ENCODE measurements at regions not wholly inside any gene's neighbourhood (a gene's known extent, or its start where the extent isn't known, plus 50 kb on each side); places are given as distances from the start of the nearest gene placed in this dataset.
A peak's percentile ranks its signal among the peaks of the same experiment; 100 is the strongest.

DNA sequence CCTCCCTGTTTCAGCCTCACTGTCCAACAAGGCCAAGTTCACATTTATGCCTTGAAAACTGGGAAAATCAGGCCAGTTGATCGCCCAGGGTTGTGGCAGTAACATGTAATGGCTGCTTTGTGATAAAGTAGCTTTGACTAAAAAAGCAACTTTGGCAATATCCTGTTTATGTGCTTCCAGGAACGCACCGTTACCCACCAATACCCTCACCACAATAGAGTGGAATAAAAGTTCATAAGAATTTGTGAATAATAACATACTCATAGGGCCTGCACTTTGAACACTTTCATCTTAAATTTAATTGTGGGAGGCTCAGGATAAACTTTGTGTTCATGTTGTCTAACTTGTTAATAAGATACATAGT is 80.7 kb upstream of the MAML3 start:
- no peak overlapping the region for H3K4me3 ChIP-seq (ENCODE audit: low read length)
- TF ChIP-seq, protein P1, sequence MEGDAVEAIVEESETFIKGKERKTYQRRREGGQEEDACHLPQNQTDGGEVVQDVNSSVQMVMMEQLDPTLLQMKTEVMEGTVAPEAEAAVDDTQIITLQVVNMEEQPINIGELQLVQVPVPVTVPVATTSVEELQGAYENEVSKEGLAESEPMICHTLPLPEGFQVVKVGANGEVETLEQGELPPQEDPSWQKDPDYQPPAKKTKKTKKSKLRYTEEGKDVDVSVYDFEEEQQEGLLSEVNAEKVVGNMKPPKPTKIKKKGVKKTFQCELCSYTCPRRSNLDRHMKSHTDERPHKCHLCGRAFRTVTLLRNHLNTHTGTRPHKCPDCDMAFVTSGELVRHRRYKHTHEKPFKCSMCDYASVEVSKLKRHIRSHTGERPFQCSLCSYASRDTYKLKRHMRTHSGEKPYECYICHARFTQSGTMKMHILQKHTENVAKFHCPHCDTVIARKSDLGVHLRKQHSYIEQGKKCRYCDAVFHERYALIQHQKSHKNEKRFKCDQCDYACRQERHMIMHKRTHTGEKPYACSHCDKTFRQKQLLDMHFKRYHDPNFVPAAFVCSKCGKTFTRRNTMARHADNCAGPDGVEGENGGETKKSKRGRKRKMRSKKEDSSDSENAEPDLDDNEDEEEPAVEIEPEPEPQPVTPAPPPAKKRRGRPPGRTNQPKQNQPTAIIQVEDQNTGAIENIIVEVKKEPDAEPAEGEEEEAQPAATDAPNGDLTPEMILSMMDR (conservative IDR thresholded peaks at IDR 0.05; ENCODE audit: low read depth, low read length): no peak
- no peak for DNase-seq (ENCODE audit: low read depth)

DNA sequence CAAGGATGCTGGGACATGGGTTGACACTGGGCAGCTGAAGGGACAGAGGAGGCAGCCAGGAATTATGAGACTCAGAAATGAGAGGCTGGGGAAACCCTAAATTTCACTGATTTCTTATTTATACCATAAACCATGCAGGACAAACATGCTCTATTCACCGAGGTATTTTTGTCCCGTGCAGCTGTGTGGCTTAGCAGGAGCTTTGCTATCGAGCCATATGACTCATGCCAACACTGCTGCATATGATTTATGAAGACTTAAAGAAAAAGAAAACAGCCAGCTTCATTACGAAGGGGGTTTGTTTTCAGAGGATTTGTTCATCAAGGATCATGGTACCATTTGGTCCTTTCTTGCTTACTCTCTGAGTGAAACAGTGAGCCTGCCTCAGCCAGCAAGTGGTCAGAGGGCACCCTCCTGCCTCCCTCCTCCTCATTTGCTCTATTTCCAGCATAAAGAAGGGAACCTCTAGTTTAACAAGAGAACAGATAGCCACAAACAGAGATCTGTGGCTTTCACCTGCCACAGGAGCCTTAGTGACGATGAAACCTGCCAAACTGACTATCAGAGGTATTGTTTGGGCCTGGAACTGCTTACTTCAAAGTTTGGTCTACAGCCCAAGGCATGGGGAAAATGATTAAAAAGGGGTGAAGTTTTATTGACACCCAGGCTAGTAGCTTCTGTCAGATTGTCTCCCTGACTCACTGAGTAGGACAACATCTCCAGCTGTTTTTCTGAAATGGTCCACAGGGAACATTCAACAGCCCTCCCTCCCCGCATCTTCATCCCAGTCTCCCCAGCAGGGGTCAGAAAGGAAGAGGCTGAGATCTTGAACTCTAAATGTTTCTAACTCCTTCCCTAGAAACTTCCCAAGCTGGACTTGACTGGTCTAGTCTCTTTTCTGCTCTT is 80.1 kb upstream of the MAML3 start:
- H3K4me3 ChIP-seq (ENCODE audit: low read length): no peak overlapping the region
- peak; percentile 88 for DNase-seq (ENCODE audit: low read depth)
- TF ChIP-seq, protein P1 (conservative IDR thresholded peaks at IDR 0.05; ENCODE audit: low read depth, low read length): no peak

- H3K4me3 ChIP-seq (ENCODE audit: low read length): no peak overlapping the region
- TF ChIP-seq, protein P1 (conservative IDR thresholded peaks at IDR 0.05; ENCODE audit: low read depth, low read length): no peak
- DNase-seq (ENCODE audit: low read depth): no peak
Observed at GRCh38 chr4:140229881-140230280, 75.9 kb upstream of the MAML3 start.

- TF ChIP-seq, protein P1 (conservative IDR thresholded peaks at IDR 0.05; ENCODE audit: low read depth, low read length): no peak
- no peak overlapping the region for H3K4me3 ChIP-seq (ENCODE audit: low read length)
- no peak for DNase-seq (ENCODE audit: low read depth)
Observed at GRCh38 chr4:140227286-140227685, 73.3 kb upstream of the MAML3 start.

GRCh38 chr4:140223056-140223810 is 69.2 kb upstream of the MAML3 start:
- no peak for DNase-seq (ENCODE audit: low read depth)
- TF ChIP-seq, protein P1 (conservative IDR thresholded peaks at IDR 0.05; ENCODE audit: low read depth, low read length): no peak
- H3K4me3 ChIP-seq (ENCODE audit: low read length): no peak overlapping the region

DNA sequence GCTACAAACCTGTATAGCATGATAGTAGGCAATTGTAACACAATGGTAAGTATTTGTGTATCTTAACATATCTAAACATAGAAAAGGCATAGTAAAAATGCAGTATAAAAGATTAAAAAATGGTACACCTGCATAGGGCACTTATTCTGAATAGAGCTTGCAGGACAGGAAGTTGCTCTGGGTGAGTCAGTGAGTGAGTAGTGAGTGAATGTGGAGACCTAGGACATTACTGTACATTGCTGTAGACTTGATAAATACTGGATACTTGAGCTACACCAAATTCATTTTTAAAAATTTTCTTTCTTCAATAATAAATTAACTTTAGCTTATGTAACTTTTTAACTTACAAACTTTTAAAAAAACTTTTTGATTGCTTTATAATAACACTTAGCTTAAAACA is 68.2 kb upstream of the MAML3 start:
- H3K4me3 ChIP-seq (ENCODE audit: low read length): no peak overlapping the region
- no peak for DNase-seq (ENCODE audit: low read depth)
- TF ChIP-seq, protein P1 (conservative IDR thresholded peaks at IDR 0.05; ENCODE audit: low read depth, low read length): no peak
